SK-N-SH treated with all-trans-retinoic acid at 6 μM for 48 hours (cell line): ENCODE measurements at regions not wholly inside any gene's neighbourhood (a gene's known extent, or its start where the extent isn't known, plus 50 kb on each side); places are given as distances from the start of the nearest gene placed in this dataset.

Source experiments
- ATAC-seq: fragments of 200-7000 bp; cut with Tn5 transposase; 3 replicates; pipeline ENCODE4 v1.9.1; 2020; ENCODE audit warnings: mild to moderate bottlenecking, moderate library complexity
- ARNTL ChIP-seq: fragments of 450-650 bp; formaldehyde crosslinking; IDR thresholded peaks from 2 replicates; pipeline ENCODE4 v1.5.0; 2020; ENCODE audit warnings: low read depth, mild to moderate bottlenecking, moderate library complexity, borderline replicate concordance
- BACH2 ChIP-seq: fragments of 250-450 bp; sonication (Bioruptor Pico); IDR thresholded peaks from 2 replicates; pipeline ENCODE4 v1.9.0; 2021; ENCODE audit warnings: mild to moderate bottlenecking, borderline replicate concordance
- CSDC2 ChIP-seq: fragments of 250-450 bp; sonication (Bioruptor Pico); IDR thresholded peaks from 2 replicates; pipeline ENCODE4 v1.5.0; 2020; ENCODE audit warnings: mild to moderate bottlenecking, moderate library complexity
- ESRRG ChIP-seq: fragments of 250-450 bp; sonication (Bioruptor Pico); IDR thresholded peaks from 2 replicates; pipeline ENCODE4 v1.6.1; 2021; ENCODE audit warnings: mild to moderate bottlenecking
- GLIS3 ChIP-seq: fragments of 250-450 bp; sonication (Bioruptor Pico); IDR thresholded peaks from 2 replicates; pipeline ENCODE4 v1.5.0; 2020; ENCODE audit warnings: mild to moderate bottlenecking, moderate library complexity
- ISL1 ChIP-seq: fragments of 250-450 bp; sonication (Bioruptor Pico); IDR thresholded peaks from 2 replicates; pipeline ENCODE4 v2.1.2; 2022; ENCODE audit warnings: mild to moderate bottlenecking, moderate library complexity
- OSR1 ChIP-seq: fragments of 250-450 bp; sonication (Bioruptor Pico); IDR thresholded peaks from 2 replicates; pipeline ENCODE4 v1.8.0; 2022; ENCODE audit warnings: moderate library complexity, mild to moderate bottlenecking, inconsistent platforms
- POU6F1 ChIP-seq: fragments of 250-450 bp; sonication (Bioruptor Pico); IDR thresholded peaks from 2 replicates; pipeline ENCODE4 v1.8.0; 2021; ENCODE audit warnings: low read depth, mild to moderate bottlenecking, moderate library complexity, borderline replicate concordance
- PPARA ChIP-seq: fragments of 250-450 bp; sonication (Bioruptor Pico); IDR thresholded peaks from 2 replicates; pipeline ENCODE4 v1.5.0; 2020; ENCODE audit warnings: mild to moderate bottlenecking, borderline replicate concordance
- RARB ChIP-seq: fragments of 250-450 bp; sonication (Bioruptor Pico); IDR thresholded peaks from 2 replicates; pipeline ENCODE4 v1.8.0; 2021; ENCODE audit warnings: mild to moderate bottlenecking, moderate library complexity
- SNAI2 ChIP-seq: fragments of 250-450 bp; sonication (Bioruptor Pico); IDR thresholded peaks from 2 replicates; pipeline ENCODE4 v1.5.0; 2020; ENCODE audit warnings: mild to moderate bottlenecking, moderate library complexity
- TCF4 ChIP-seq: fragments of 250-450 bp; sonication (Bioruptor Pico); IDR thresholded peaks from 2 replicates; pipeline ENCODE4 v1.8.0; 2021; ENCODE audit warnings: mild to moderate bottlenecking, moderate library complexity, borderline replicate concordance
- TOX ChIP-seq: fragments of 250-450 bp; sonication (Bioruptor Pico); IDR thresholded peaks from 2 replicates; pipeline ENCODE4 v1.8.0; 2021; ENCODE audit warnings: mild to moderate bottlenecking, moderate library complexity, borderline replicate concordance
- ZC3H10 ChIP-seq: fragments of 250-450 bp; sonication (Bioruptor Pico); IDR thresholded peaks from 2 replicates; pipeline ENCODE4 v1.5.1; 2021; ENCODE audit warnings: mild to moderate bottlenecking, moderate library complexity
- ZFP3 ChIP-seq: fragments of 250-450 bp; sonication (Bioruptor Pico); IDR thresholded peaks from 2 replicates; pipeline ENCODE4 v1.5.0; 2020; ENCODE audit warnings: mild to moderate bottlenecking, moderate library complexity
- ZFP30 ChIP-seq: fragments of 450-650 bp; formaldehyde crosslinking; IDR thresholded peaks from 2 replicates; pipeline ENCODE4 v1.5.0; 2022; ENCODE audit warnings: mild to moderate bottlenecking, moderate library complexity
- ZNF565 ChIP-seq: fragments of 450-650 bp; formaldehyde crosslinking; conservative IDR thresholded peaks from 2 replicates; pipeline ENCODE4 v1.5.0; 2020; ENCODE audit warnings: low read depth, mild to moderate bottlenecking, moderate library complexity
- ZNF70 ChIP-seq: fragments of 450-650 bp; formaldehyde crosslinking; IDR thresholded peaks from 2 replicates; pipeline ENCODE4 v1.5.0; 2020; ENCODE audit warnings: mild to moderate bottlenecking, moderate library complexity
- TF ChIP-seq, protein P1 (sequence below): fragments of 250-450 bp; sonication (Bioruptor Pico); IDR thresholded peaks from 2 replicates; pipeline ENCODE4 v1.5.0; 2020; ENCODE audit warnings: mild to moderate bottlenecking, moderate library complexity
- TF ChIP-seq, protein P2 (sequence below): fragments of 250-450 bp; sonication (Bioruptor Pico); IDR thresholded peaks from 2 replicates; pipeline ENCODE4 v1.5.1; 2020; ENCODE audit warnings: low read depth, mild to moderate bottlenecking, moderate library complexity

- TF ChIP-seq TOX (CRISPR knock-in tag) (no peak), ZFP3 (no peak), TCF4 (no peak), OSR1 (CRISPR knock-in tag) (no peak), GLIS3 (no peak), ESRRG (CRISPR knock-in tag) (no peak), ZNF70 (CRISPR knock-in tag) (no peak), ZC3H10 (no peak), SNAI2 (CRISPR knock-in tag) (no peak), ZNF565 (CRISPR knock-in tag) (no peak), ARNTL (CRISPR knock-in tag) (no peak), CSDC2 (CRISPR knock-in tag) (no peak), PPARA (CRISPR knock-in tag) (no peak), ZFP30 (no peak), RARB (CRISPR knock-in tag) (no peak)
- ATAC-seq: no peak
These were observed 87.3 kb downstream of the LYZL2 start for GRCh38 chr10:30542001-30542894.

GRCh38 chr10:30540276-30540675 lies 89.3 kb downstream of the LYZL2 start:
- TF ChIP-seq OSR1 (CRISPR knock-in tag): no peak
- no peak for TF ChIP-seq SNAI2 (CRISPR knock-in tag)
- no peak for TF ChIP-seq ZFP3
- no peak for TF ChIP-seq ESRRG (CRISPR knock-in tag)
- no peak for TF ChIP-seq POU6F1
- no peak for TF ChIP-seq ZNF565 (CRISPR knock-in tag)
- no peak for TF ChIP-seq PPARA (CRISPR knock-in tag)
- TF ChIP-seq, protein P1, sequence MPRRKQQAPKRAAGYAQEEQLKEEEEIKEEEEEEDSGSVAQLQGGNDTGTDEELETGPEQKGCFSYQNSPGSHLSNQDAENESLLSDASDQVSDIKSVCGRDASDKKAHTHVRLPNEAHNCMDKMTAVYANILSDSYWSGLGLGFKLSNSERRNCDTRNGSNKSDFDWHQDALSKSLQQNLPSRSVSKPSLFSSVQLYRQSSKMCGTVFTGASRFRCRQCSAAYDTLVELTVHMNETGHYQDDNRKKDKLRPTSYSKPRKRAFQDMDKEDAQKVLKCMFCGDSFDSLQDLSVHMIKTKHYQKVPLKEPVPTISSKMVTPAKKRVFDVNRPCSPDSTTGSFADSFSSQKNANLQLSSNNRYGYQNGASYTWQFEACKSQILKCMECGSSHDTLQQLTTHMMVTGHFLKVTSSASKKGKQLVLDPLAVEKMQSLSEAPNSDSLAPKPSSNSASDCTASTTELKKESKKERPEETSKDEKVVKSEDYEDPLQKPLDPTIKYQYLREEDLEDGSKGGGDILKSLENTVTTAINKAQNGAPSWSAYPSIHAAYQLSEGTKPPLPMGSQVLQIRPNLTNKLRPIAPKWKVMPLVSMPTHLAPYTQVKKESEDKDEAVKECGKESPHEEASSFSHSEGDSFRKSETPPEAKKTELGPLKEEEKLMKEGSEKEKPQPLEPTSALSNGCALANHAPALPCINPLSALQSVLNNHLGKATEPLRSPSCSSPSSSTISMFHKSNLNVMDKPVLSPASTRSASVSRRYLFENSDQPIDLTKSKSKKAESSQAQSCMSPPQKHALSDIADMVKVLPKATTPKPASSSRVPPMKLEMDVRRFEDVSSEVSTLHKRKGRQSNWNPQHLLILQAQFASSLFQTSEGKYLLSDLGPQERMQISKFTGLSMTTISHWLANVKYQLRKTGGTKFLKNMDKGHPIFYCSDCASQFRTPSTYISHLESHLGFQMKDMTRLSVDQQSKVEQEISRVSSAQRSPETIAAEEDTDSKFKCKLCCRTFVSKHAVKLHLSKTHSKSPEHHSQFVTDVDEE (CRISPR knock-in tag): no peak
- no peak for TF ChIP-seq TCF4
- TF ChIP-seq ISL1 (CRISPR knock-in tag): no peak
- TF ChIP-seq RARB (CRISPR knock-in tag): no peak
- ATAC-seq: no peak

DNA sequence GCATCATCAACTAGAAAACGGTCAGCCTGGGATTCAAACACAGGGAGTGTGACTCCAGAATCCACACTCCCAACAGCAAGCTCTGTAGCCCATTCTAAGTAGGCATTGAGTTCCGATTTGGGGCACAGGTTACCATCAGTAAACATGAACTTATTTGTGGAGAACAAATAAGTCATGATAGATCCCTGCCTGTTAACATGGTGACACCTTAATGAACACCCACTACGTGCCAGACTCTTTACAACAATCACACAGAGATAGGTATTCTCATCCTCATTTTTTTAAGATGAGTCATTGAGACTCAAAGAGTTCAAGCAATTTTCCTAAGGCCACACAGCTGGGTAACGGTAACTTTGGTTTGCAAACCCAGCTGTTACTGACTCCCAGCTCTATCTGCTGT lies 91.5 kb downstream of the LYZL2 start:
- no peak for ATAC-seq
- TF ChIP-seq, protein P2, sequence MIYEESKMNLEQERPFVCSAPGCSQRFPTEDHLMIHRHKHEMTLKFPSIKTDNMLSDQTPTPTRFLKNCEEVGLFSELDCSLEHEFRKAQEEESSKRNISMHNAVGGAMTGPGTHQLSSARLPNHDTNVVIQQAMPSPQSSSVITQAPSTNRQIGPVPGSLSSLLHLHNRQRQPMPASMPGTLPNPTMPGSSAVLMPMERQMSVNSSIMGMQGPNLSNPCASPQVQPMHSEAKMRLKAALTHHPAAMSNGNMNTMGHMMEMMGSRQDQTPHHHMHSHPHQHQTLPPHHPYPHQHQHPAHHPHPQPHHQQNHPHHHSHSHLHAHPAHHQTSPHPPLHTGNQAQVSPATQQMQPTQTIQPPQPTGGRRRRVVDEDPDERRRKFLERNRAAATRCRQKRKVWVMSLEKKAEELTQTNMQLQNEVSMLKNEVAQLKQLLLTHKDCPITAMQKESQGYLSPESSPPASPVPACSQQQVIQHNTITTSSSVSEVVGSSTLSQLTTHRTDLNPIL (CRISPR knock-in tag): no peak
- TF ChIP-seq OSR1 (CRISPR knock-in tag): no peak
- TF ChIP-seq ZFP3: no peak
- TF ChIP-seq ISL1 (CRISPR knock-in tag): no peak
- no peak for TF ChIP-seq GLIS3
- no peak for TF ChIP-seq BACH2 (CRISPR knock-in tag)
- TF ChIP-seq, protein P1 (CRISPR knock-in tag): no peak
- TF ChIP-seq ZNF565 (CRISPR knock-in tag): no peak
- no peak for TF ChIP-seq ZNF70 (CRISPR knock-in tag)
- no peak for TF ChIP-seq POU6F1
- no peak for TF ChIP-seq ESRRG (CRISPR knock-in tag)
- TF ChIP-seq RARB (CRISPR knock-in tag): no peak
- TF ChIP-seq TOX (CRISPR knock-in tag): no peak
- TF ChIP-seq SNAI2 (CRISPR knock-in tag): no peak
- no peak for TF ChIP-seq PPARA (CRISPR knock-in tag)
- TF ChIP-seq CSDC2 (CRISPR knock-in tag): no peak
